K562 (cell line): ENCODE measurements at regions not wholly inside any gene's neighbourhood (a gene's known extent, or its start where the extent isn't known, plus 50 kb on each side); places are given as distances from the start of the nearest gene placed in this dataset.

Experiments
- ATAC-seq: fragments of 200-7000 bp; cut with Tn5 transposase; 3 replicates; pipeline ENCODE4 v1.9.1; 2020; ENCODE audit warnings: moderate library complexity
- BruUV-seq: library from RNA; stranded (reverse); fragments of 400-500 nt; replicated peaks from 2 replicates; lab custom pipeline; 2021; lab: Mats Ljungman, UMichigan
- CTCF ChIA-PET: fragments of 300-600 bp; formaldehyde crosslinking; extraction: SDS; loops from one replicate; lab custom pipeline; 2021; ENCODE audit warnings: low intra/inter-chr PET ratio; lab: Yijun Ruan, JAX
- POLR2A ChIA-PET: fragments of 300-600, 350-650 bp; sonication (Branson Sonifier 250); formaldehyde crosslinking; extraction: SDS; loops from one replicate; lab custom pipeline; 2021; ENCODE audit warnings: antibody characterized with exemption, inconsistent platforms; lab: Yijun Ruan, JAX
- DNase-seq, 4 experiments: peaks; one replicate each; pipeline versions ENCODE4 v3.0.0 to v3.0.0-alpha.2; 2011 to 2018; ENCODE audit warnings: low spot score in 3 of 4, mixed read lengths in 3 of 4; ENCODE audit errors: extremely low read depth in 1 of 4
- FAIRE-seq: peaks from 2 replicates; lab custom pipeline; 2011; peaks lifted over from hg19 to GRCh38; lab: Jason Lieb, UNC
- H2AFZ ChIP-seq: 2 replicates; pipeline ENCODE4 v1.6.0; 2011; ENCODE audit warnings: low read depth, low read length, control low read depth, inconsistent platforms
- H3K27ac ChIP-seq: fragments of 200-600 bp; 3 replicates; pipeline ENCODE4 v1.8.0; 2011; ENCODE audit warnings: low read depth, mild to moderate bottlenecking, control low read depth, inconsistent platforms, low read length, moderate library complexity, mixed read lengths; ENCODE audit errors: extremely low read depth
- H3K27me3 ChIP-seq, 2 experiments: fragments of 300-600 bp in 1 of 2; 2 replicates in 1 of 2; 3 replicates in 1 of 2; pipeline versions ENCODE4 v1.6.0 to v1.8.0; 2011; ENCODE audit warnings: inconsistent platforms in 2 of 2, low read length in 2 of 2, mild to moderate bottlenecking in 1 of 2, mixed read lengths in 1 of 2, moderate library complexity in 1 of 2; ENCODE audit not compliant: control insufficient read depth in 2 of 2, insufficient read depth in 2 of 2
- H3K36me3 ChIP-seq: fragments of 300-600 bp; 3 replicates; pipeline ENCODE4 v1.8.0; 2011; ENCODE audit warnings: mild to moderate bottlenecking, low read length, inconsistent platforms; ENCODE audit not compliant: control insufficient read depth, insufficient read depth
- H3K4me1 ChIP-seq, 2 experiments: fragments of 200-600 bp in 1 of 2; replicated peaks in 1 of 2; 2 replicates in 1 of 2; 3 replicates in 1 of 2; pipeline versions ENCODE4 v1.5.1 to v1.8.0; 2011; ENCODE audit warnings: inconsistent platforms in 2 of 2, low read length in 2 of 2, mild to moderate bottlenecking in 1 of 2, mixed read lengths in 1 of 2, moderate library complexity in 1 of 2; ENCODE audit not compliant: control insufficient read depth in 2 of 2, insufficient read depth in 2 of 2
- H3K4me2 ChIP-seq: 2 replicates; pipeline ENCODE4 v1.6.1; 2011; ENCODE audit warnings: low read length, control low read depth, inconsistent platforms, mixed read lengths; ENCODE audit not compliant: insufficient read depth
- H3K4me3 ChIP-seq: fragments of 200-600 bp; sonication (generic), shearing (Covaris generic); 2 replicates; pipeline ENCODE4 v1.5.1; 2016; ENCODE audit warnings: control low read depth, inconsistent platforms
- H3K79me2 ChIP-seq: fragments of 200-600 bp; 3 replicates; pipeline ENCODE4 v1.8.0; 2011; ENCODE audit warnings: low read length, inconsistent platforms; ENCODE audit not compliant: control insufficient read depth, insufficient read depth
- H3K9ac ChIP-seq, 2 experiments: 2 replicates each; pipeline versions ENCODE4 v1.6.0 to v1.6.1; 2011; ENCODE audit warnings: low read depth in 2 of 2, low read length in 2 of 2, control low read depth in 1 of 2, inconsistent platforms in 1 of 2, mild to moderate bottlenecking in 1 of 2, mixed read lengths in 1 of 2; ENCODE audit not compliant: insufficient read depth in 1 of 2
- H3K9me1 ChIP-seq: one replicate; pipeline ENCODE4 v1.6.0; 2011; ENCODE audit warnings: inconsistent platforms, mild to moderate bottlenecking, low read length, moderate library complexity; ENCODE audit not compliant: control insufficient read depth, insufficient read depth
- H3K9me3 ChIP-seq: replicated peaks from 2 replicates; pipeline ENCODE4 v1.5.1; 2011; ENCODE audit warnings: low read depth, low read length, inconsistent platforms; ENCODE audit not compliant: control insufficient read depth, insufficient read depth
- H4K20me1 ChIP-seq: replicated peaks from 2 replicates; pipeline ENCODE4 v1.6.1; 2011; ENCODE audit warnings: low read length, inconsistent platforms, mixed read lengths; ENCODE audit not compliant: control insufficient read depth, insufficient read depth
- ATF1 ChIP-seq, 2 experiments: fragments of 450-650 bp in 1 of 2; IDR thresholded peaks; 2 replicates each; pipeline ENCODE4 v1.6.1; 2016; ENCODE audit warnings: missing compliant biosample characterization in 1 of 2, missing genetic modification characterization in 1 of 2
- HNRNPK ChIP-seq: fragments of 200-400 bp; formaldehyde crosslinking; IDR thresholded peaks from one replicate; pipeline ENCODE4 v1.6.1; 2018; ENCODE audit warnings: mild to moderate bottlenecking, low read depth, low read length; ENCODE audit not compliant: poor library complexity, severe bottlenecking
- THRB ChIP-seq: fragments of 450-650 bp; formaldehyde crosslinking; conservative IDR thresholded peaks from 2 replicates; pipeline ENCODE4 v1.4.0; 2022; ENCODE audit warnings: mild to moderate bottlenecking, missing genetic modification characterization
- ZNF445 ChIP-seq: fragments of 250-450 bp; sonication (Bioruptor Pico); IDR thresholded peaks from 2 replicates; pipeline ENCODE4 v1.4.0; 2020; ENCODE audit warnings: low read depth, mild to moderate bottlenecking, moderate library complexity
- ZNF561 ChIP-seq: fragments of 450-650 bp; formaldehyde crosslinking; conservative IDR thresholded peaks from 2 replicates; pipeline ENCODE4 v1.4.0; 2020; ENCODE audit warnings: mild to moderate bottlenecking, moderate library complexity
- WGBS: fragments of 100-300 bp; shearing (Covaris generic); methylation state at CpG from one replicate; pipeline ENCODE4 v1.1.6; 2016; ENCODE audit warnings: low coverage, mixed read lengths; ENCODE audit not compliant: insufficient coverage; ENCODE audit errors: missing lambda C conversion rate; 5-methylcytosine and 5-hydroxymethylcytosine counted together
- in situ Hi-C: fragments of 300-500 bp; cut with MboI; formaldehyde crosslinking; loops from 4 replicates; pipeline ENCODE4 v1.15.0; 2018; ENCODE audit warnings: inconsistent platforms, mixed read lengths
- intact Hi-C: fragments of 100-400 bp; cut with micrococcal nuclease; formaldehyde crosslinking; loops from 2 replicates; pipeline ENCODE4 v1.14.2; 2022
- TF ChIP-seq, protein P1 (sequence below), 2 experiments: fragments of 150-350 bp in 1 of 2; IDR thresholded peaks; 2 replicates each; pipeline ENCODE4 v1.6.1; 2012 to 2016; ENCODE audit warnings: low read depth in 2 of 2, low read length in 2 of 2, mild to moderate bottlenecking in 1 of 2, moderate library complexity in 1 of 2

DNA sequence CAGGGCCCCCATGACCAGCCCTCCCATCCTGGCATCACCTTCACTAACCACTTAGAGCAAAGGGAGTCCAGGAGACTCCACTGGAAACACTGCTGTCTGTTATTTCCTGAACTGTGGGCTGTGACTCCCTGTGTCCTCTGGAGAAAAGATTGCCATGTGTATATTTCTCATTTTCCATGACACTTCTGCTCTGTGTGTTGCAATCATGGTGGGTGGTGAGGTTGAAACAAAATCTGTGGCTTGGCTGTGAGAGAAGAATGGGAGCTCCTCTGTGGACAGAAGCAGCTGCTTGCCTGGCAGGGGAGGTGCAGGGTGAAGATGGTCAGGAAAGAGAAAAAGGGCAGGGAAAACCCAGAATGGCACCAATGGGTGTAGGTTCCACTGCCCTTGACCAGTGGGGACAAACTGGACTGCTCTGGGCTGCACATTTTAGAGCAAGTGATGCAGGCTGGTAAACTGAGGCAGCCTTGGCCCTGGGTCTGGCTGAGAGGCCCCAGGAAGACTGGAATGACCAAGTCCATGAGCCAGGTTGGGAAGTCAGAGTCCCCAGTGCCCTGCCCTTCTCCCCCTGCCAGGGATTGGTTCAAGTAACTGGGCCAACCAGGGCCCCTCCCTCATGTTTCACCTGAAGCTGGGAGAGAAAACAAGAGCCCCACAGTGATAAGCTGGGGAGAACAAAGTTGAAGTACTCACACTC, 314.3 kb downstream of the C16orf95 start (continued):
- no peak for TF ChIP-seq HNRNPK
- no peak for TF ChIP-seq ZNF445 (CRISPR knock-in tag)

DNA sequence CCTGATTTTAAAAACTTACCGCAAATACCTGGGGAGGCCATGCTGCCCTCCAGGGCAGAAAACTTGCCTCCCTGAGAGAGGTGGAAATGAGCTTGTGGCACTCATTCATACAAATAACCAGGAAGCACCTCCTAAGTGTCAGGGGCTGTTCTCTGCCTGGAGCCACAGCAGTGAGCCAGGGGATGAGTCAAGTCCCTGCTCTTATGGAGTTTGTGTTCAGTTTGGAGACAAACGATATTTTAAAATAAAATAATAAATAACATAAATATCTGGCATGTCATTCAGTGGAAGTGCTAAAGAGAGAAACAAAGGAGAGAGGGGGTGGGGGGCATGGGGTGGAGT, 313.8 kb downstream of the C16orf95 start:
- Histone ChIP-seq H3K27me3 (peaks cover 3 to 14% of the 10 kb centered on the region in 2 experiments; a peak in 3 of 5 replicates), H3K9me3 (no peaks in the 10 kb centered on the region), H3K4me3 (no peak overlapping the region), H3K9me1 (no peaks in the 10 kb centered on the region), H3K79me2 (no peaks in the 10 kb centered on the region), H3K4me1 (peaks cover 0 to under 1% of the 10 kb centered on the region in 2 experiments; a peak in 1 of 5 replicates), H3K27ac (no peak overlapping the region), H3K4me2 (no peak overlapping the region), H3K36me3 (no peaks in the 10 kb centered on the region), H3K9ac (no peak overlapping the region), H4K20me1 (no peaks in the 10 kb centered on the region; the same call in 1 of the 2 replicates), H2AFZ (no peak overlapping the region)
- POLR2A ChIA-PET, result interaction anchor here (0.7 kb wide), 1 partner anchor 65 kb away, joined by 3 read pairs; no protein-coding TSS in a partner anchor
- WGBS, result 0% methylated on average over 1 of the region's 2 CpGs
- intact Hi-C loops (no loop called here), in situ Hi-C loops (no loop called here)
- ATAC-seq (no peak), FAIRE-seq (no peak), DNase-seq (no peak)
- no peak for TF ChIP-seq THRB (CRISPR knock-in tag)
- no peak for TF ChIP-seq ZNF561 (CRISPR knock-in tag)
- TF ChIP-seq, protein P1, sequence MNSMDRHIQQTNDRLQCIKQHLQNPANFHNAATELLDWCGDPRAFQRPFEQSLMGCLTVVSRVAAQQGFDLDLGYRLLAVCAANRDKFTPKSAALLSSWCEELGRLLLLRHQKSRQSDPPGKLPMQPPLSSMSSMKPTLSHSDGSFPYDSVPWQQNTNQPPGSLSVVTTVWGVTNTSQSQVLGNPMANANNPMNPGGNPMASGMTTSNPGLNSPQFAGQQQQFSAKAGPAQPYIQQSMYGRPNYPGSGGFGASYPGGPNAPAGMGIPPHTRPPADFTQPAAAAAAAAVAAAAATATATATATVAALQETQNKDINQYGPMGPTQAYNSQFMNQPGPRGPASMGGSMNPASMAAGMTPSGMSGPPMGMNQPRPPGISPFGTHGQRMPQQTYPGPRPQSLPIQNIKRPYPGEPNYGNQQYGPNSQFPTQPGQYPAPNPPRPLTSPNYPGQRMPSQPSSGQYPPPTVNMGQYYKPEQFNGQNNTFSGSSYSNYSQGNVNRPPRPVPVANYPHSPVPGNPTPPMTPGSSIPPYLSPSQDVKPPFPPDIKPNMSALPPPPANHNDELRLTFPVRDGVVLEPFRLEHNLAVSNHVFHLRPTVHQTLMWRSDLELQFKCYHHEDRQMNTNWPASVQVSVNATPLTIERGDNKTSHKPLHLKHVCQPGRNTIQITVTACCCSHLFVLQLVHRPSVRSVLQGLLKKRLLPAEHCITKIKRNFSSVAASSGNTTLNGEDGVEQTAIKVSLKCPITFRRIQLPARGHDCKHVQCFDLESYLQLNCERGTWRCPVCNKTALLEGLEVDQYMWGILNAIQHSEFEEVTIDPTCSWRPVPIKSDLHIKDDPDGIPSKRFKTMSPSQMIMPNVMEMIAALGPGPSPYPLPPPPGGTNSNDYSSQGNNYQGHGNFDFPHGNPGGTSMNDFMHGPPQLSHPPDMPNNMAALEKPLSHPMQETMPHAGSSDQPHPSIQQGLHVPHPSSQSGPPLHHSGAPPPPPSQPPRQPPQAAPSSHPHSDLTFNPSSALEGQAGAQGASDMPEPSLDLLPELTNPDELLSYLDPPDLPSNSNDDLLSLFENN (IDR thresholded peaks at IDR 0.05; ENCODE audit: low read depth in 2 of 2, low read length in 2 of 2), result no peak
- TF ChIP-seq ATF1 (CRISPR knock-in tag; IDR thresholded peaks at IDR 0.05), result no peak
- no peak for TF ChIP-seq ATF1 (tag; IDR thresholded peaks at IDR 0.05)
- CTCF ChIA-PET, result no interaction called here
- BruUV-seq, result no TSS peak
